ENCODE measurements at regions not wholly inside any gene's neighbourhood (a gene's known extent, or its start where the extent isn't known, plus 50 kb on each side); places are given as distances from the start of the nearest gene placed in this dataset.

DNA sequence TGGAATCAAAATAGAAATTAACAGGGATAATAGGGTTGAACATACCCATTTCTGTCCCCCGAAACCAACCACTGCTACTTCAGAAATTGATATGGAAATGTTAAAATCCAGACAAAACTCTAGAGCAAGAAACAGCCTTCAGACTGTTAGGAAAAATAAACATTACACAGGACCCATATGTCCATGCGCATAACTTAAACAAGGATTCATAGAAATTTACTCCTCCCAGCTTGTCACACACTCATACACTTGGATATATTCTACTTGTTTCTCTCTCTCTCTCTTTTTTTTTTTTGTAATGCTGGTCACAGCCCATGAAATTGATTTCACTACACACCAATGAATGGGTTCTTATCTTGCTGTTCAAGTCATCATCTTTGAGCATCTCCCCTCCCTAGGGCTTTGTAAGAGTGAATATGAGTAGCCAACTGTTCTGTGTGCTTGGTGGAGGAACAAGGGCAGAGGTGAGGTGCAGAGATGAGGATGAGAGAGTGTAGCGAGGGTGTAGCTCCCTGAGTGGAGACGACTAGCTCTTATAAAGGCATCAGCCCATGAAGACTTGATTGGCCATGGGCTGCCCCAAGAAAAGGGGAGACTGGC, 61.8 kb upstream of the MLN start:
- no peak for DNase-seq (ENCODE audit: low read depth in 2 of 2)

- no peak for DNase-seq (ENCODE audit: low read depth in 2 of 2)
These were observed 60.1 kb upstream of the MLN start for GRCh38 chr6:33863723-33864440.

DNA sequence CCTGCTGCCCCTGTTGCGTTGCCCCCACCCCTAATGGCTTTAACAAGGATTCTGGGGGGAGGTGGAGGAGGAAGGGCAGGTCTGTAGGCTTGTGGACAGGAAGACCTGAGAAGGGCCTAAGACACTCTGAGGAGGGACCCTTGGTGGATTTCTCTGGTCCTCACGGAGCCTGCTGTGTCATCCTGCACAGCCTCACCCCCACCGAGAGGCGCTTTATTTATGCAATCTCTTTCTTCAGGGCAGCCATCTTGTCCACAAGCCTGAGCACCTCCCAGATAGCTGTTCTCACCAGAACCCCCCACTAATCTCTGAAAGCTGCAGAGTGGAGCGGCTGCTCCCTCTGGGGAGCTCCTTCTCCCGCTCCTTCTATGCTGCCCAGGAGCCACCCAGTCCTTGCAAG, 59.3 kb upstream of the MLN start:
- DNase-seq (ENCODE audit: low read depth in 2 of 2), result no peak

GRCh38 chr6:33862536-33862935, 58.7 kb upstream of the MLN start:
- DNase-seq (ENCODE audit: low read depth in 2 of 2), result no peak

- no peak for DNase-seq (ENCODE audit: low read depth in 2 of 2)
These were observed 57.9 kb upstream of the MLN start for GRCh38 chr6:33861722-33862121.

DNA sequence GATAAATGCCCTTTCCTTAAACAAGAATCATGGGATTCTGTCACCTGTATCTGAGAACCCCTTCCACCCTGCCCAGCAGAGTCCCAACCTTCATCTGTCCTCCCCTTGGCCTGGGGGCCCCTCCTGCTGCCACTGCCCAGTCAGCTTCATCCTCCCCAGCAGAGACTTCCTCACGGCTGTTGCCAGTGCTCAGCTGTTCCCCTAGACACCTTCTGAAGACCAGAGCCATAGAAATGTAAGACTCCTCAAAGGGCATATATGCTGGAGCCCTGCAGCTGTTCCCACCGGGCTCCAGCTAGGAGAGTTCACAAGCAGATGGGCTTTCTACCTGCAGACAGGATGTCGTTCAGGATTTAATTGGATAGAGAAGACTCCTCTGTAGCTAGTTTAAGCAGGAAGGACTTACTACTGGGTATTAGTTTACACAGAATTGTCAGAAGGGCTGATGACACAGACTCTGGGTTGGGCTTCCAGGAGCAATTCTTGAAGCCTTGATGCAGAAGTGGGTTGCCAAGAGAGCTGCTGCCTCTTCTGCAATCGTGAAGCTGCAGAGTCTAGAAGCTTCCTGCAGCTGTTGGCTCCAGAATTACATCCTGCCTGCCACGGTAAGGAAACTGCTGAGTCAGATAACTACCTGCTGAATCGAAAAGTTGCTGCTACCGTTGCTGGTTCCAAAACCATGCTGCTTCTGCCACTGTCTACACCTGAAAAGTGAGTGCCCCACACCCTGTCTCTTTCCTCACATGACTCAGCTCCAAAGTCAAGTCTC, 57.1 kb upstream of the MLN start:
- DNase-seq (ENCODE audit: low read depth in 2 of 2), result no peak

- no peak for DNase-seq (ENCODE audit: low read depth in 2 of 2)
These were observed 56.2 kb upstream of the MLN start for GRCh38 chr6:33860006-33860405.

DNA sequence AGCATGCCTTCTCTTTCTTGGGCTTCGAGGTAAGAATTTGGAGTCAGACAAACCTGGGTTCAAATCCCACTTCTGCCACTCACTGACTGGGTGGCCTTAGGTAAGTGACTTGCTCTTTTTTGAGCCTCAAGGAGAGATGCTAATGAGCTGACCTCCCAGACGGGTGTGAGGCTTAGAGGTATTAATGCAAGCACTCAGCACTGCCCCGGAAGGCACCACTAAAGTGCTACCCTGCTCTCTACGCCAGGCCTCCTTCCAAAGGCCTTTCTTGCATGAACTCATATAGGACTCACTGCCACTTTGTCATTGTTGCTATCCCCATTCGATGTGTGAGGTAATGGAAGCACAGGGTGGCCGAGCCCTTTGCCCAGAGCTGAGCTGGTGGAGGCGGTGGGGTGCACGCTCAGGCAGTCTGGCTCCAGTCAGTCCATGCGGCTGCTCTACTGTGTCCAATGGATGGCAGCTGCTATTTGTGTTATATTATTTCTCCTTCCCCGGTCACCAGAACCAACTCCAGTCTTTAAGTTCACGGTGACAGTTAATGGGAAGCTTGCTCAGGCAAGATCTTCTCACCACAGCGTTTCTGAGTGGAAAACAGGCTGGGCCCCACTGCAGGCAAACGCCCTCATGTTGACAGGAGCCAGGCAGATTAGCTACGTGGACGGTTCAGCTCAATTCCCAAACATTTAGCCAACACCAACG, 55.2 kb upstream of the MLN start:
- DNase-seq (ENCODE audit: low read depth in 2 of 2), result no peak

DNA sequence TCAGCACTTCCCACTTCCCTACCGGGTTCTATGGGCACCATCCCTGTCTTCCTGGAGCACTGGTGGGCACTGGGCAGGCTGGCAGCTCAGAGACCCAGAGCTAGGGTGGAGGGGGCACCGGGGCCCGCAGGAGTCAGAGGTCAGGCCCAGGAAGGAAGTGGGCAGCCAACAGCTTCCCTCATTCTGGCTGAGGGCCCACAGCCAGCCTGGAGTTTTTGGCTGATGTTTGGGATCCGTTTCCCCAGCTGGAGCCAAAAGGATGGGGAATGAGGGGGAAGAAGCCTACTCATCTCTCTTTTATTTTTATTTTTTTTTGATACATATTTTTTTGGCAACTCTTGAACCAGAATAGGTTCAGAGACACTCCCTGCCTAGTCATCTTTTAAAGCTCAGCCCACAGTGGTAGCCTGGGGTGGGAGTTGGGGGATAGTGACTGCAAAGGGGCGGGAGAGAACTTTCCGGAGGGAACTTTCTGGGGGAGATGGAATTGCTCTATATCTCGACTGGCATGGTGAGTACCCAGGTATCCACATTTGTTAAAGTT, 54.2 kb upstream of the MLN start:
- no peak for DNase-seq (ENCODE audit: low read depth in 2 of 2)

DNA sequence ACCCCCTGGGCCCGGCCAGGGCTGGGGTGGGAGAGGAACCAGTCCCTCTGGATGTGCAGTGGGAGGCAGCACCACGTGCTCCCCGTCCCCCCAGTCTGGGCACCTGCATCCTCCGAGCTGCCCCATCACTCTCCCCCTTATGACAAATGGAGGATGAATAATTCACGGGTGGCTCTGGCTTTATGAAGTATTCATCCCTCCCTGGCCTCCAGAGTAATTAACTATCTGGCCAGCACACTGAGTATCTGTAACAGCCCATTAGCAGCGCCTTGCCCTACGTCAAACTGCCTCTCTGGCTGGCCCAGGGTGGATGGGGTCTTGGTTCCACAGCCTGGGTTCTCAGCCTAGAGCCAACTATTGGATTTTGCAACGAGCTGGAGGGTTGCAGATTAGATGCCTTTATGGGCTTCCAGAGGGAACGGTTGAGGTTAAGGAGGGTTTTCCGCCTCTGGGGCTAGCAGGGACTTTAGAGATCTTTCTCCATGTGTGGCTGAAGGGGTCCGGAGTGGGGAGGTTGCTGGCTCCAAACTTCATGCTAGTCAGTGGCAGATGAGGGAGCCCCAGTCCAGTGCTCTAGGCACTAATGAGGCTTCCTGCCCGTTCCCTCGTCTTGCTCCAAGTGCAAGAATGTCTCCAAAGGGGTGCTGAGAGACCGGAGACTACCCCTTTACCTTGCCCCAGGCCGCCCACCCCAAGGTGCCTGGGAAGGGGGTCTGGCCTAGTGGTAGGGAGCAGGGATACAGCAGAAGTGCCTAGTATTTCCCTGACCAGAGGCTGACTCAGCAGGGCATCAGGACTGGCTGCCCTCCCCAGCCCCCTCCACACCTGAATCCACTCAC, 53.5 kb upstream of the MLN start:
- no peak for DNase-seq (ENCODE audit: low read depth in 2 of 2)

- DNase-seq (ENCODE audit: low read depth in 2 of 2), result peak; percentile 38 to 56
These were observed 52.9 kb upstream of the MLN start for GRCh38 chr6:33856655-33857054.

GRCh38 chr6:33856031-33856590, 52.3 kb upstream of the MLN start:
- no peak for DNase-seq (ENCODE audit: low read depth in 2 of 2)

- DNase-seq (ENCODE audit: low read depth in 2 of 2), result no peak
These were observed 50.8 kb upstream of the MLN start for GRCh38 chr6:33854572-33855030.

- no peak for DNase-seq (ENCODE audit: low read depth in 2 of 2)
These were observed 49.9 kb upstream of the MLN start for GRCh38 chr6:33853736-33854135.
